GM23248 (cell line): ENCODE measurements at regions not wholly inside any gene's neighbourhood (a gene's known extent, or its start where the extent isn't known, plus 50 kb on each side); places are given as distances from the start of the nearest gene placed in this dataset.

Source experiments
- EZH2 ChIP-seq: fragments of 200-600 bp; sonication (generic); IDR thresholded peaks from 2 replicates; pipeline ENCODE4 v1.6.1; 2018; ENCODE audit warnings: antibody characterized with exemption, mild to moderate bottlenecking; ENCODE audit not compliant: insufficient read depth, poor library complexity, severe bottlenecking
- EZH2phosphoT487 ChIP-seq: fragments of 200-600 bp; sonication (generic); IDR thresholded peaks from 2 replicates; pipeline ENCODE4 v1.6.1; 2018; ENCODE audit warnings: antibody characterized with exemption, moderate library complexity, mild to moderate bottlenecking, low read depth; ENCODE audit not compliant: insufficient read depth

- no peak for TF ChIP-seq EZH2phosphoT487
- no peak for TF ChIP-seq EZH2
Measured at GRCh38 chr3:148175214-148175613, 522.5 kb upstream of the AGTR1 start.
